Mesothelial cell of epicardium (in vitro differentiated cells): ENCODE measurements at regions not wholly inside any gene's neighbourhood (a gene's known extent, or its start where the extent isn't known, plus 50 kb on each side); places are given as distances from the start of the nearest gene placed in this dataset.

Experiments used
- DNase-seq, 2 experiments: peaks; one replicate each; pipeline ENCODE4 v3.0.0; 2021; ENCODE audit warnings: low spot score in 2 of 2; ENCODE audit not compliant: unreplicated experiment in 2 of 2
- H3K27ac Mint-ChIP-seq: 2 replicates; pipeline ENCODE4 v1.8.0; 2021; ENCODE audit warnings: mixed read lengths
- H3K27me3 Mint-ChIP-seq: 2 replicates; pipeline ENCODE4 v1.8.0; 2021; ENCODE audit warnings: low read depth, mixed read lengths
- H3K36me3 Mint-ChIP-seq: 2 replicates; pipeline ENCODE4 v1.8.0; 2021; ENCODE audit warnings: mixed read lengths
- H3K4me1 Mint-ChIP-seq: 2 replicates; pipeline ENCODE4 v1.8.0; 2021; ENCODE audit warnings: mixed read lengths
- H3K4me3 Mint-ChIP-seq: 2 replicates; pipeline ENCODE4 v1.8.0; 2021; ENCODE audit warnings: mild to moderate bottlenecking, moderate library complexity, mixed read lengths
- H3K9me3 Mint-ChIP-seq: 2 replicates; pipeline ENCODE4 v1.8.0; 2021; ENCODE audit warnings: mixed read lengths
- CTCF ChIP-seq: fragments of 200-600 bp; sonication (generic); IDR thresholded peaks from one replicate; pipeline ENCODE4 v1.5.0; 2021; ENCODE audit warnings: antibody characterized with exemption; ENCODE audit not compliant: unreplicated experiment

GRCh38 chr4:26127851-26128337 lies 192.9 kb upstream of the RBPJ start:
- Mint-ChIP-seq H3K9me3 (peaks cover 6% of the 10 kb centered on the region), H3K36me3 (no peaks in the 10 kb centered on the region), H3K27me3 (no peaks in the 10 kb centered on the region), H3K4me1 (no peaks in the 10 kb centered on the region), H3K4me3 (no peak overlapping the region), H3K27ac (no peak overlapping the region)
- TF ChIP-seq CTCF, result no peak
- DNase-seq, result no peak

GRCh38 chr4:26130173-26130572 lies 190.6 kb upstream of the RBPJ start:
- peaks cover 6% of the 10 kb centered on the region for H3K9me3 Mint-ChIP-seq
- no peak for TF ChIP-seq CTCF
- no peak overlapping the region for H3K4me3 Mint-ChIP-seq
- no peaks in the 10 kb centered on the region for H3K4me1 Mint-ChIP-seq
- no peak overlapping the region for H3K27ac Mint-ChIP-seq
- H3K36me3 Mint-ChIP-seq, result no peaks in the 10 kb centered on the region
- no peak for DNase-seq
- H3K27me3 Mint-ChIP-seq, result no peaks in the 10 kb centered on the region

GRCh38 chr4:26130841-26131432 lies 189.9 kb upstream of the RBPJ start:
- no peaks in the 10 kb centered on the region for H3K36me3 Mint-ChIP-seq
- no peak for DNase-seq
- no peak overlapping the region for H3K27ac Mint-ChIP-seq
- H3K27me3 Mint-ChIP-seq, result no peaks in the 10 kb centered on the region
- H3K9me3 Mint-ChIP-seq, result peaks cover 6% of the 10 kb centered on the region
- no peak for TF ChIP-seq CTCF
- H3K4me3 Mint-ChIP-seq, result no peak overlapping the region
- H3K4me1 Mint-ChIP-seq, result no peaks in the 10 kb centered on the region

GRCh38 chr4:26131711-26132110 lies 189.1 kb upstream of the RBPJ start:
- Mint-ChIP-seq H3K36me3 (no peaks in the 10 kb centered on the region), H3K27me3 (no peaks in the 10 kb centered on the region), H3K4me1 (no peaks in the 10 kb centered on the region), H3K9me3 (peaks cover 6% of the 10 kb centered on the region), H3K4me3 (no peak overlapping the region), H3K27ac (no peak overlapping the region)
- no peak for DNase-seq
- TF ChIP-seq CTCF, result no peak

GRCh38 chr4:26132858-26133257 lies 188.0 kb upstream of the RBPJ start:
- no peak for DNase-seq
- Mint-ChIP-seq H3K27ac (no peak overlapping the region), H3K9me3 (peaks cover 6% of the 10 kb centered on the region), H3K4me1 (no peaks in the 10 kb centered on the region), H3K27me3 (no peaks in the 10 kb centered on the region), H3K36me3 (no peaks in the 10 kb centered on the region), H3K4me3 (no peak overlapping the region)
- no peak for TF ChIP-seq CTCF

- no peak overlapping the region for H3K27ac Mint-ChIP-seq
- H3K27me3 Mint-ChIP-seq, result no peaks in the 10 kb centered on the region
- H3K36me3 Mint-ChIP-seq, result no peaks in the 10 kb centered on the region
- no peak overlapping the region for H3K4me3 Mint-ChIP-seq
- no peak for TF ChIP-seq CTCF
- no peaks in the 10 kb centered on the region for H3K4me1 Mint-ChIP-seq
- DNase-seq, result no peak
- H3K9me3 Mint-ChIP-seq, result peaks cover 2% of the 10 kb centered on the region
Observed at GRCh38 chr4:26133840-26134239, 187.0 kb upstream of the RBPJ start.
